GM21367 (cell line): ENCODE measurements at regions not wholly inside any gene's neighbourhood (a gene's known extent, or its start where the extent isn't known, plus 50 kb on each side); places are given as distances from the start of the nearest gene placed in this dataset.

Experiments used
- ATAC-seq: cut with Tn5 transposase; IDR thresholded peaks from one replicate; pipeline ENCODE4 v1.9.1; 2021; ENCODE audit not compliant: unreplicated experiment

GRCh38 chr1:34650090-34650489 is 104.8 kb upstream of the GJB5 start:
- ATAC-seq = no peak

GRCh38 chr1:34650800-34651199 is 104.0 kb upstream of the GJB5 start:
- ATAC-seq = no peak

GRCh38 chr1:34653110-34653509 is 101.7 kb upstream of the GJB5 start:
- no peak for ATAC-seq

- no peak for ATAC-seq
Observed at GRCh38 chr1:34655206-34655874, 99.5 kb upstream of the GJB5 start.

GRCh38 chr1:34655875-34656240 is 99.0 kb upstream of the GJB5 start:
- ATAC-seq = no peak

- no peak for ATAC-seq
Observed at GRCh38 chr1:34656299-34656698, 98.5 kb upstream of the GJB5 start.

GRCh38 chr1:34656731-34657130 is 98.1 kb upstream of the GJB5 start:
- no peak for ATAC-seq

- ATAC-seq = no peak
Observed at GRCh38 chr1:34657266-34657665, 97.6 kb upstream of the GJB5 start.

GRCh38 chr1:34657849-34658248 is 97.0 kb upstream of the GJB5 start:
- no peak for ATAC-seq

- ATAC-seq = no peak
Observed at GRCh38 chr1:34663031-34663430, 91.8 kb upstream of the GJB5 start.

- no peak for ATAC-seq
Observed at GRCh38 chr1:34668063-34668462, 86.8 kb upstream of the GJB5 start.

GRCh38 chr1:34670982-34671381 is 83.9 kb upstream of the GJB5 start:
- no peak for ATAC-seq

- no peak for ATAC-seq
Observed at GRCh38 chr1:34671887-34672286, 83.0 kb upstream of the GJB5 start.

GRCh38 chr1:34681480-34682451 is 73.1 kb upstream of the GJB5 start:
- ATAC-seq = no peak

- ATAC-seq = no peak
Observed at GRCh38 chr1:34682452-34683223, 72.2 kb upstream of the GJB5 start.

GRCh38 chr1:34683616-34684015 is 71.2 kb upstream of the GJB5 start:
- no peak for ATAC-seq

- no peak for ATAC-seq
Observed at GRCh38 chr1:34684266-34684665, 70.6 kb upstream of the GJB5 start.

- ATAC-seq = no peak
Observed at GRCh38 chr1:34685225-34685624, 69.6 kb upstream of the GJB5 start.

- no peak for ATAC-seq
Observed at GRCh38 chr1:34686531-34686930, 68.3 kb upstream of the GJB5 start.

- ATAC-seq = no peak
Observed at GRCh38 chr1:34688006-34688741, 66.7 kb upstream of the GJB5 start.

- no peak for ATAC-seq
Observed at GRCh38 chr1:34690269-34690668, 64.6 kb upstream of the GJB5 start.
